ENCODE measurements at regions not wholly inside any gene's neighbourhood (a gene's known extent, or its start where the extent isn't known, plus 50 kb on each side); places are given as distances from the start of the nearest gene placed in this dataset.

DNA sequence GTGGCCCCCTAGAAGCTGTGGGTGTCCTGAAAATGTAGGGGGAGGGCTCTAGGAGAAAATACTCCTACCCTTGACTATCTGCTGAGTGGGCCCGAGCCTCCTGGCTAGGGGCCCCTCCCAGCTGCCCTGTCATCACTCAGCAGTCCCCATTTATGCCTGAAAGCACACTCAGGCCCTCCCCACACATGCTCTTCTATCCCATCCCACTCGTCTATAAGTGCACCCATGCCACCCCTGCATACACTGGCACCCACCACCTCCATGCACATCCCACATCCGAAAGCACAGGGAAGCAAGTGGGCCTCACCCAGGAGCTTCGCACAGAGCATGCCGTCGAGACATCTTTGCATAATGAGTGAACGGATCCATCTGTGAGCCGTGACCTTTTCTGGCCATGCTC, 80.4 kb upstream of the POU3F1 start:
- DNase-seq = no peak

DNA sequence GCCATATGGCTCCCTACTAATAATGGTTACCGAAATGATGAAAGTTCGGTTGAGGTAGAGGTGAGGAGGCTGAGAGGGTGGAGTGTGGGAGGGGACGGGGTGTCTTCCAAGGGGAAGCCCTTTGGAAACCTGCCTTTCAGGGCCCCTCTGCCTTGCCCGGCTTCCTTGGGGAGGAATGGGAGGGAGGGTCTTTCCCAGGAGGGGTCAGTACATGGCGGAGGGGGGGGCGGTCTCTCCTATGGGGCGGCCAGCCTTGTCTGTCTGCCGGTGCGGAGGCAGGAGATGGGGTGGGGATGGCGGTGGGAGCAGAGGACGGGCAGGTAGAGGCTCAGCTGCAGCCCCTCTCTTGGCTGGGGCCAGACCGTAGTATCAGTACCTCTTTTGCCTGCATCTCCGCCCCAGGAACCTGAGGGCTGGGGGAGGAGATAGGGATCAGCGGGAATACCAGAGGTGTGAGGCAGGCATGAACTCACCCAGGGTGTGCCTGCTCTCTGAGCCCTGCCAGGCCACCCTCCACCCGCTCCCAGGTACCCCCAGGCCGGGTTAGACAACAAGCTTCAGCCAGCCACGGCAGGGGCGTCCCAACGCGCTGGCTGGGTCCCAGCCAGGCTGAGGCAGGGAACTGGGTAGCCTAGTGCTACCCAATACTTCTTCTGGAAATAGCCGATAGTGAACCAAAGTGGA, 79.4 kb upstream of the POU3F1 start:
- no peak for DNase-seq

- DNase-seq = no peak
Measured at GRCh38 chr1:38125016-38125415, 78.4 kb upstream of the POU3F1 start.

- no peak for DNase-seq
Measured at GRCh38 chr1:38123356-38124135, 77.0 kb upstream of the POU3F1 start.

DNA sequence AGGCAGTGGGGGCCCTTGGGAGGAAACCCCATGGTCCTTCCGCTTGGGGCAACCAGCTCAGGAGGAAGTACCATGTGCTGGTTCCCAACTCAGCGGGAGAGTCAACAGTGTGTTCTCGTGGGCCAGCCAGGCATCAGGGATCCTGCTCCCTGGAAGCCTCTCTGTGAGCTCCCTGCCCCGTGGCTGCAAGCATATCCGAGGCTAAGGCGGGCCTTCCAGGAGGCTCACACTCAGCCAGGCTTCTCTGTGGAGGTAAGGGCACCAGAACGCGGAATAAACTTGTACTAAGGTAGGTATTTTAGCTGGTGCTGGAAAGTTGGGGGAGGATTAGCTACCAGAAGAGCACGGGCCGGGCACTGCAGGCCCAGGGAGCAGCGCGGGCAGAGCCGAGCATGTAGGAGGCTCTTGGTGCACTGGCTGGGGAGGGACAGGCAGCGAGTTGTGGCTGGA, 74.7 kb upstream of the POU3F1 start:
- DNase-seq = no peak

- DNase-seq = no peak
Measured at GRCh38 chr1:38120552-38121230, 74.1 kb upstream of the POU3F1 start.

GRCh38 chr1:38118976-38119375, 72.4 kb upstream of the POU3F1 start:
- DNase-seq = peak; percentile 4

GRCh38 chr1:38117444-38117887, 70.9 kb upstream of the POU3F1 start:
- peak; percentile 87 for DNase-seq

GRCh38 chr1:38115682-38116202, 69.1 kb upstream of the POU3F1 start:
- peak; percentile 15 for DNase-seq

DNA sequence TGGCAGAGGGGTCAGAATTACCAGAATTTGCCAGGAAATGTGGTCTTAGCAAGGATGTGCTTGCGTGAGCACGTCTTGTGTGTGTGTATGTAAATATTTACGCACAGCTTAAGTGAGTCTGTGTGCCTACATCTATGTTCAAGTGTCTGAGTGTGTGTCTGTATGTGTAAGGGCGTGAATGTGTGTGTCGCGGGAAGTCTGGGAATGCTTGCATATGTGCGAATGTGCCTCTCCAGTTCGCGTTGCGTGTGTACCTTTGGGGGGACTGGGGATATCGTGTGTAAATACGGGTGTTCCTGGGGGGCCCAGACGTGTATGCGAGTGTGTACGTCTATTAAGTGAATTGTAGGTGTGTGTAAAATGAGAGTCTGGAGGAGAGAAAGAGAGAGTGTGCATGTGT, 68.6 kb upstream of the POU3F1 start:
- no peak for DNase-seq

- no peak for DNase-seq
Measured at GRCh38 chr1:38114241-38115026, 67.8 kb upstream of the POU3F1 start.

DNA sequence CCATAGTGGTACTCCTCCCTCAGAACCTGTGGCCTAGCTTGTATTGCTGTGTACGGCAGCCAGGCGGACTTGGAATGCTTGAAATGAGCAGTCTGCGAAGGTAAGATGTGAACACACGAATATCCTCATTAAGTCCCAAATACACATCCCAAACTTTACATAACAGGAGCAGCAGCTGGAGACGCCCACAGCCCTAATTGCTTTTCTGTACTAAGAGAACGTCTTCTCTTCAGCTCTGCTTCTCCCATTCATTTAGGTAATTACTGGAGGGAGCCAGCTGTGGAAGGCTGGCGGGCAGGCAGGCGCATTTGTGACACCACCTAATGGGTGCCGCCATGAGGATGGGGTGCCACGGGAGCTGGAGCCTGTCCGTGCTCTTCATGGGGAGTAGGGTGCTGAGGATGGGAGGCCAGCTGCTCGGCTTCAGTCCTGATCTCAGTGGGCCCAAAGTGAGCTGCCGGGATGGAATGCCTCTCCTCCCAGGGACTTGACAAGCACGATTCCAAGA, 66.6 kb upstream of the POU3F1 start:
- DNase-seq = no peak

GRCh38 chr1:38111589-38111988, 65.0 kb upstream of the POU3F1 start:
- no peak for DNase-seq

- DNase-seq = no peak
Measured at GRCh38 chr1:38105267-38105666, 58.7 kb upstream of the POU3F1 start.

GRCh38 chr1:38102636-38103035, 56.0 kb upstream of the POU3F1 start:
- no peak for DNase-seq

DNA sequence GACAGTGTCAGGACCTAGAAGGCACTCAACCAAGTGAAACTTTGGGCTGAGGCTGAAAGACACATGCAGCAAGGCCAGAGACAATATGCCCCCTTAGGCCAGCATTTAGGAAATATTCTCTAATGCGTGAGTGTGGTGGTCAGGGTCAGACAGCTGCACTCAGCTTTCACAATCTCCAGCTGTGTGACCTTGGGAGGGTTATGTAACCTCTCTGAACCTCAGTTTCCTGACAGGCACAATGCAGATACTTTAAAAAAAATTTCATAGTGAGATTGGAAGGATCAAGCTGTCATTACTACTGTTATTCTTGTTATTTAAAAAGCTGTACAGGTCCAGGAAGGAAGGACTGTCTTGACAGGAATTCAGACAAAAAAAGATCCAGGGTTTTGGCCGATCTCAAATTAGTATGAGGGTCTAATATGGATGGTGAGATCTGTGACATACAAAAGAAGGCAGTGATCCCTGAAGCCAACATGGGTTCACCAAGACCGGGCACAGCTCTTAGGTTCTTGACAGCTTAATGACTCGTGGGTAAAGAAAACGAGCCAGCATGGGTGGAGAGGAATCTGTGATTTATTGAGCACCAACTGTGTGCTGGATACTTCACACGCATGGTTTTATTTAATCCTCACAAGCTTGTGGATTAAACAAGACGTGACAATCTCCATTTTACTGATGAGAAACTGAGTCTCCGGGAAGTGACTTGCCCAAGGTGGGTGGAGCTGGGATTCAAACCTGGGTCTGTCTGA, 54.6 kb upstream of the POU3F1 start:
- no peak for DNase-seq

GRCh38 chr1:38098101-38098847, 51.7 kb upstream of the POU3F1 start:
- no peak for DNase-seq

DNA sequence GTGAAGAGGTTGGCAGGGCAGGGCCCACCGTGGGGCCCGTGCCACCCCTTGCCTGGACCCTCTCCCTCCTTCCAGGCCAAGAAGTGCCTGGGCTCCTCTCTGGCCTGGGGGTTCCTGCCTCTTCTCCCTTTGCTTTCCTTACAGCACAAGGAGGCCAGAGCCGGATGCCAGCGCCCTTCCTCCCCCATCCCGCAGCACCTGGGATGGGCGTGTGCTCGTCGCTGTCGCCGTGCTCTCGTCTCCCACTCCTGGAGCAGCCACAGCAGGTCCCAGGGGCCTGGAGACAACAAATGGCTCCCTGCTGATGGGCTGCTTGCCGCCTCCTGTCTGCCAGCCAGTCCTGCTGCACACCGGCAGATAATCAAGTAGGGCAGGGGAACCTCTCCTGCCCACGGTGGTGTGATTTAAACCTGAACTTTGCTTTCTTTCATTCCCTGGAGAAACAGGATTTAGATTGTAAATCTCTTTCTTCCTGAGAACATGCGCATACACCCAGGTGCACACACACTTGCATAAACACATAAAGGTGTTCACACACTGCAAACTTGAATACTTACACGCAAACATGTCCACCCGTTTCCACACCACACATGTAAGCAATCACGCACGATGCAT, 50.8 kb upstream of the POU3F1 start:
- no peak for DNase-seq

Data from DMS79 (cell line).